Posterior vena cava (tissue), 2 donors: ENCODE measurements at regions not wholly inside any gene's neighbourhood (a gene's known extent, or its start where the extent isn't known, plus 50 kb on each side); places are given as distances from the start of the nearest gene placed in this dataset.
"Not testable (repeated sequence)": the region's sequence is repeated elsewhere in the genome, so short reads cannot be mapped to it uniquely, and the experiment has no call there.

Experiments
- DNase-seq: peaks from one replicate; pipeline ENCODE4 v3.0.0-alpha.2; 2020; ENCODE audit warnings: low spot score
- intact Hi-C, 2 donors: fragments of 100-400 bp; cut with DNase I; formaldehyde crosslinking; loops; one replicate each; pipeline versions ENCODE4 v1.14.1 to v1.14.2; 2022 to 2023
- donor health status: DM: yes; HTN: yes; CAD: no.
- donor health status: DM: yes; HTN: yes; CAD: no.

DNA sequence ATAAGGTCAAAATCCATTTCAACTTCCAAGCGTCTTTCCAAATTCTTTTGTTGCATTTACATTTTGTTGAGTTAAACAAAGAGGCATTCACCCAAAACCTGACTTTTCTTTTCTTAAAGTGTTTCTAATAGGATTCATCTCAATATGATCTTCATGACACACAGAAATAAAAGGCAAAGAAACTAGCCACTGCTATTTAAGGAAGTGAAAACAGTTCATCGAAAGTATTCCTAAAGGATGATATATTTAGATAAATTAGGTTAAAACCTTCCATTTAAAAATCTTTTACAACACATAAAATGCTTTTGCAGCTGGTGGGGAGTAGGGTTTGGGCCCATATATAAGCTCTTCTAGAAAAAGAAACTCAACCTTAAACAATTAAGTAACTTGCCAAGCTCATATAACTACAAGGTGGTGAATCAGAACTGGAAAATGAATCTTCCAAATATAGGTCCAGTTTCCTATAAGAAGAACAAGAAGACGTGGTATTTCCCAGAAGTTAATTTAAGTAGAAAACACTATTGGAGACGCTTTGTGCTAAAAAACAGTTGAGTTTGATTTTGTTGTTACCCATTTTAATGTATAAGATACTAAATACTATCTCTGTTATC lies 336.0 kb upstream of the HNRNPA3 start:
- DNase-seq, result no peak
- intact Hi-C loops, result no loop called here

DNA sequence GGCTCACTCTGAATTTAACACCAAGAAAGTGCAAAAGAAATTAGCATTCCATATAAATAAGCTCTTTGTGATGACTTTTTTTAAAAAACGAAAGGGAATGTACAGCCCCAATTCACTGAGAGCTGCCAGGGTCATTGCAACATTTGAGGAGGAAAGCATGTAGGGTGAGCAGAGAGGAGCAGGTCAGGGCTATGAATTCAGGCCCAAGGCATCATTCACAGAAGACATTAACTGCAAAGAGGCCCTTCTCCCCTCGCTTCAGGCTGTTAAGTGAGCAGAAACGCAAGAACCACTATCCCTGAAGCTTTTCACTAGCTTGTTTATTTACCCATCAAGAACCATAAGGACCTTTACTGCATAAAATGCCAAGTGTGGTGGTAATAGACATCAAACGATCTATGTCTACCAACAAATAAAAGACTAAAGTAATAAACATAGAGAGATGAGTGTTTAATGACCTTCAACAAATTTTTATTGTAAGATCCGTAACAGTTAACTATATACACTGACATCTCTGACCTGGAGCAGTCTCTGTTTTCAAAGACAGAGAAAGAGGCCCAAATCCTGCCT lies 333.1 kb upstream of the HNRNPA3 start:
- intact Hi-C loops, result no loop called here
- no peak for DNase-seq

DNA sequence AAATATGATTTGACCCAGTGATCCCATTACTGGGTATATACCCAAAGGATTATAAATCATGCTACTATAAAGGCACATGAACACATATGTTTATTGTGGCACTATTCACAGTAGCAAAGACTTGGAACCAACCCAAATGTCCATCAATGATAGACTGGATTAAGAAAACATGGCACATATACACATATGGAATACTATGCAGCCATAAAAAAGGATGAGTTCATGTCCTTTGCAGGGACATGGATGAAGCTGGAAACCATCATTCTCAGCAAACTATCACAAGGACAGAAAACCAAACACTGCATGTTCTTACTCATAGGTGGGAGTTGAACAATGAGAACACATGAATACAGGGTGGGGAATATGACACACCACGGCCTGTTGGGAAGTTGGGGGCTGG lies 330.5 kb upstream of the HNRNPA3 start:
- DNase-seq, intact Hi-C loops: not testable (repeated sequence)

DNA sequence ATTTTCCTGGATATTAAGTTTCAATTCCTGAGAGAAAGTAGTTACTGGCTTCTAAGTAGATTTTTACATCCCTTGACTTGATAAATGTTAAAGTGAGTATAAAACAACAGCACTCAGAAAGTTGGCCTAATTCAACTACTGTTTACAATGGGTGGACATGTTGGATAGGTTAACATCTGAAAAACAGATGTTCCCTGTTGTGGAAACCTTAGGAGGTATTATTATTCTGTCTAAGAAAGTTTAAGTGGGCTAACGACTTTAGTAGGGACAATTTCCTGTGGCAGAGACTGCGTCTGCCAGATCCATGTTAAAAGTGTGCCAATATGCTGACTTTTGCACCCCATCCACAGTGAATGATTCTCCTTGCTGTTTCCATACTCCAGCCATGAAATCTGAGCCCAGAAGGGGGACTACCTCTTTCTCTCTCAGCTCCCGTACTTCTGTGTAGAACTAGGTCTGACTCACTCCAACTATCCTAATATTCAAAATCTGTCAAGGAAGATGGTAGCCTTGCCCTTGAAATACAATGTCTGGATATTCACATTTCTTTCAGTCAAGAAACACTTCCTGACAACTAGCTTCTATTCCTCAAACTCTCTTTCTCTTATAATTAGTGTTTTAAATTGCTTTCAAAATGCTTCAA lies 327.5 kb upstream of the HNRNPA3 start:
- DNase-seq, result no peak
- intact Hi-C loops, result no loop called here

- intact Hi-C loops, result no loop called here
- no peak for DNase-seq
Observed at GRCh38 chr2:176885661-176886060, 326.9 kb upstream of the HNRNPA3 start.

GRCh38 chr2:176891105-176891504 lies 321.5 kb upstream of the HNRNPA3 start:
- intact Hi-C loops, result no loop called here
- DNase-seq, result no peak

- DNase-seq, result no peak
- intact Hi-C loops, result no loop called here
Observed at GRCh38 chr2:176891857-176892256, 320.7 kb upstream of the HNRNPA3 start.

DNA sequence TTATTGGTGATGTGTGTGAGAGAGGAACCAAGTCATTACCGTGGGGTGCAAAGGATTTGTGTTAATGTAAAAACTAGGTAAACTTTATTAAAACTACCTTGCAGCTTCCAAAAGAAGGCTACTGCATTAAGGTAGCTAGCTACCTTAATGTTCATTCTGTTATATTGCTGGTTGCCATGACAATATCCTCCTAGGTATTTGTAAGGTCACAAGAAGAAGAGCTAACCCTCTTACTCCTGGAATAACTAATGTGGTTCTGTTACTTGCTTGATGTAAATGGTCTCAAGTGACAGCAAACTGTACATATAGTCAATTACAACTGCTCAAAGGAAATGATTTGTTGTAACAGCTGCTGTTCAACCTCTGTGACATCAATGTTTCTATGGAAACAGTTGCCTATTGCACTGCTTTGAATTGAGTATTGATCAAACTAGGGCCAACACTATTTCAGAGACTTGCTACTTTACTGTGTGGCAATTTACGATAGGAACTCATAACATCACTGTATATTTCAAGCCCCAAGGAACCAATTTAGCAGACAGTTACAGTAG lies 319.8 kb upstream of the HNRNPA3 start:
- no peak for DNase-seq
- intact Hi-C loops, result no loop called here

GRCh38 chr2:176895158-176895557 lies 317.4 kb upstream of the HNRNPA3 start:
- intact Hi-C loops, result no loop called here
- DNase-seq, result no peak

DNA sequence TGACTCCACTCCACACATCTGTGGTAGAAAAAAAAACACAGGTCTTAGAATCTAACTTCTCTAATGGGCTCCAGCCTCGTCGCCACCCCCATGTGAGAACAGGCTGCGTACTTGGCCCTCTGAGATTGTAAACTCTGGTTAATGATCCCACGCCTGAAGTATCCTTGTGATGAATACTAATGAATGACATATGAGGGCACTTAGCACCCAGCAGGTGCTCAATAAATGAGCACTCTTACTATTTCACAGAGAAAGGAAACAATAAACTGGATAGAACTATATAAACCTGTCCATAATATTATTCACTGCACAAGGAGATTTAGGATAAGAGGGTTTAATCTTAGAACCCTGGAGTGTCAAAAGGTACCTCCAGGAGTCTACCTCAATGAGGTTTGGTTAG lies 310.1 kb upstream of the HNRNPA3 start:
- DNase-seq, result no peak
- intact Hi-C loops, result no loop called here

- DNase-seq, intact Hi-C loops: not testable (repeated sequence)
Observed at GRCh38 chr2:176904053-176904452, 308.5 kb upstream of the HNRNPA3 start.

DNA sequence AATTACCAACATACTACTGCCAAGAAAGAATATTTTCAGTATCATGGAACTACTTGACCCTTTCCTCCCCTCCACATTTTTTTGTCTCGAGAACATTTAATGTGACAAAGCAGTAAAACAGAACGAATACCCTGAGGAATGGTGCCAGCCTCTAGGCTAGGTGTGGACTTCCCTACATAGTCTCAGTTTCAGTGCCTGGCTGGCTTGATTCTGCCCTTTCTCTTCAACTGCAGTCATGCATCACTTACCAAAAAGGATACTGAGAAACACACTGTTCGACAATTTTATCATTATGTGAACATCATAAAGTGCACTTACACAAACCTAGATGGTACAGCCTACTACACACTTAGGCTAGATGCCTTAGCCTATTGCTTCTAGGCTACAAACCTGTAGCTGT lies 305.3 kb upstream of the HNRNPA3 start:
- intact Hi-C loops, result no loop called here
- no peak for DNase-seq

- no peak for DNase-seq
- intact Hi-C loops, result no loop called here
Observed at GRCh38 chr2:176910828-176911227, 301.8 kb upstream of the HNRNPA3 start.

DNA sequence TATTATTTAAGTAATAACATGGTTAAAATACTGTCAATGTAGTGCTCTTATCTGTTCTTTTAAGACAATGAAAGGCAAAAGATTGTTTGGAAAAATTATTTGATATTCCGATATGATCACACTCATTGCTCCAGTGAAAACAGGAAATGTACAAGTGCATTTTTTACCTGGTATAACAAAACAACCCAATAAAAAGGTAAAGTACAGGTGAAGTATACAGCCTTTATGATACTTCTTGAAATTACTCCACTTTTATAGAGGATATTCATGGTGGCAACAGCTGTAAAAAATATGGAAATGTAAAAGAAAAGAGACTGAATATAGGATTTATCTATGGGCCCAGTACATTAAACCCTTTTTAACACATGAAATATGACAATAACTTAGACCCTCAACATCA lies 298.6 kb upstream of the HNRNPA3 start:
- intact Hi-C loops, result no loop called here

GRCh38 chr2:176914371-176914770 lies 298.2 kb upstream of the HNRNPA3 start:
- intact Hi-C loops, result no loop called here

More for the DNA sequence above, 298.6 kb upstream of the HNRNPA3 start:
- DNase-seq, result no peak

DNA sequence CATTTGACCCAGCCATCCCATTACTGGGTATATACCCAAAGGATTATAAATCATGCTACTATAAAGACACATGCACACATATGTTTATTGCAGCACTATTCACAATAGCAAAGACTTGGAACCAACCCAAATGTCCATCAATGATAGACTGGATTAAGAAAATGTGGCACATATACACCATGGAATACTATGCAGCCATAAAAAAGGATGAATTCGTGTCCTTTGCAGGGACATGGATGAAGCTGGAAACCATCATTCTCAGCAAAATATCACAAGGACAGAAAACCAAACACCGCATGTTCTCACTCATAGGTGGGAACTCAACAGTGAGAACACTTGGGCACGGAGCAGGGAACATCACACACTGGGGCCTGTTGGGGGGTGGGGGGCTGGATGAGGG lies 290.0 kb upstream of the HNRNPA3 start:
- DNase-seq, intact Hi-C loops: not testable (repeated sequence)

More at GRCh38 chr2:176914371-176914770, 298.2 kb upstream of the HNRNPA3 start:
- no peak for DNase-seq

DNA sequence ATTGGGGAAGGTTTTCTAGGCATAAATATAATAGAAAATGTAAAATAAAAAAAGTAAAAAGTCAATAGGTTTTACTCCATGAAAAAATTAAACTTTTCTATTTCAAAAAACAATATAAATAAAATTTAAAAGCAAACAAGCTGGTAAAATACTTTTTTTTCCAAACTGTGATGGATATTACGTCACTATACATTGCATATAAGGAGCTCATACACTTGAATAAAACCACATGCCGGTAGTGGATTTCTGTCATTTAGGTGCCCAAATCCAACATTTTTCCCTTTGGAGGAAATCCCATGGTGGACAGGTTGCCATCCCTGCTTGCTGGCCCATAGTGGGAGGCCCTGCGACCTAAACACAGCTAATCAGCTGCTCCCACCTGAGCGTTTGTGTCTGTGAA lies 289.4 kb upstream of the HNRNPA3 start:
- no peak for DNase-seq
- intact Hi-C loops, result no loop called here

DNA sequence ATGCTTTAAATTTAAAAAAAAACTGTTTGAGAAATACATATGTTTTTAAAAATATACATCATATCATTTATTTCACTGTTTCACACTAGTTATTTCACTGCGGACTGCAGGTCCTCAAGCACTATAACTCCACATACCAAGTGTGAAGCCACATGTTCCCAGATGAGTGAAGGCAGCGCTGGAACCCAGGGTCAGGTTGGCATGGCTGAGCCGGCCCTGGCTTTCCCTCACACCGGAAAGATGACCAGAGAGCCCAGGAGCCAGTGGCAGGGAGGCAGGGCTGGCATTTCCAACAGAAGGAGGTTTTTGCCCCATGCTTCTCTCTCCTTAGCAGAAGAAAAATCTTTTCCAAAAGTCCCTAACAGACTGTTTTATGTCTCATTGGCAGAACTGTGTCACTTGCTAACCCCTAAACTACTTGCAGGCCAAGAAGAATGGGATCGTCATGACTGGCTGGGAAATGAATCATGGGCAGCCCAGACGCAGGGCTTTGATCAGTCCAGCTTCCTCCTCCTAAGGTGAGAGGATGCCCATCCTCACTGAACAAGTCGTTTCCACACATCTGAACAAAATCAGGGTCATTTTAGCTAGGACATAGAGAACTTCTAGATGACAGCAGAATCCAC lies 287.6 kb upstream of the HNRNPA3 start:
- intact Hi-C loops, result no loop called here
- DNase-seq, result no peak

DNA sequence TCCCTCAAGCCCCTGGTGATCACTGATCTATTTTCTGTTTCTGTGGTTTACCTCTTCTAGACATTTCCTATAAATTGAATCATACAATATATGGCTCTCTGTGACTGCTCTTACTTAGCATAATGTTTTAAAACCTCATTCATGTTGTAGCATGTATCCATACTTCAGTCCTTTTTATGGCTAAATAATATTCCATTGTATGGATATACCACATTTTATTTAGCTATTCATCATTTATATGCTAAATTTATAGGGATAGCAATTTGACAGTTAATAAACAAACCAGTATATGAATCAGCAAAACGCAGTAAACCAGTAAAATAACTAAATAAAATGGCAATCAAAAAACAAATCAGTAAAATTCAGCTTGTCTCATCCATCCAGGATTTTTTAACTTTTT lies 286.1 kb upstream of the HNRNPA3 start:
- DNase-seq, result no peak
- intact Hi-C loops, result no loop called here

- intact Hi-C loops, result not testable (repeated sequence)
Observed at GRCh38 chr2:176929387-176929786, 283.2 kb upstream of the HNRNPA3 start.

More at GRCh38 chr2:176929387-176929786, 283.2 kb upstream of the HNRNPA3 start:
- DNase-seq, result not testable (repeated sequence)
